ENCODE measurements at regions not wholly inside any gene's neighbourhood (a gene's known extent, or its start where the extent isn't known, plus 50 kb on each side); places are given as distances from the start of the nearest gene placed in this dataset.

GRCh38 chr6:168221497-168222079 is 98.0 kb downstream of the DACT2 start:
- peaks cover 11% of the 10 kb centered on the region for H3K27me3 Mint-ChIP-seq
- no peaks in the 10 kb centered on the region for H3K9me3 Mint-ChIP-seq
- no peak overlapping the region for H3K27ac Mint-ChIP-seq
- H3K4me1 Mint-ChIP-seq = no peaks in the 10 kb centered on the region
- ATAC-seq (replicated peaks) = no peak
- H3K36me3 Mint-ChIP-seq (ENCODE audit: low read depth) = no peaks in the 10 kb centered on the region
- H3K4me3 Mint-ChIP-seq = no peak overlapping the region

GRCh38 chr6:168221000-168221399 is 98.6 kb downstream of the DACT2 start:
- no peaks in the 10 kb centered on the region for H3K36me3 Mint-ChIP-seq (ENCODE audit: low read depth)
- H3K27ac Mint-ChIP-seq = no peak overlapping the region
- ATAC-seq (replicated peaks) = no peak
- H3K4me3 Mint-ChIP-seq = no peak overlapping the region
- no peaks in the 10 kb centered on the region for H3K9me3 Mint-ChIP-seq
- peaks cover 8% of the 10 kb centered on the region for H3K27me3 Mint-ChIP-seq
- no peaks in the 10 kb centered on the region for H3K4me1 Mint-ChIP-seq

- Mint-ChIP-seq H3K4me3 (no peak overlapping the region), H3K4me1 (no peaks in the 10 kb centered on the region), H3K27me3 (peaks cover 5% of the 10 kb centered on the region)
Measured at GRCh38 chr6:168219804-168220203, 99.8 kb downstream of the DACT2 start.

DNA sequence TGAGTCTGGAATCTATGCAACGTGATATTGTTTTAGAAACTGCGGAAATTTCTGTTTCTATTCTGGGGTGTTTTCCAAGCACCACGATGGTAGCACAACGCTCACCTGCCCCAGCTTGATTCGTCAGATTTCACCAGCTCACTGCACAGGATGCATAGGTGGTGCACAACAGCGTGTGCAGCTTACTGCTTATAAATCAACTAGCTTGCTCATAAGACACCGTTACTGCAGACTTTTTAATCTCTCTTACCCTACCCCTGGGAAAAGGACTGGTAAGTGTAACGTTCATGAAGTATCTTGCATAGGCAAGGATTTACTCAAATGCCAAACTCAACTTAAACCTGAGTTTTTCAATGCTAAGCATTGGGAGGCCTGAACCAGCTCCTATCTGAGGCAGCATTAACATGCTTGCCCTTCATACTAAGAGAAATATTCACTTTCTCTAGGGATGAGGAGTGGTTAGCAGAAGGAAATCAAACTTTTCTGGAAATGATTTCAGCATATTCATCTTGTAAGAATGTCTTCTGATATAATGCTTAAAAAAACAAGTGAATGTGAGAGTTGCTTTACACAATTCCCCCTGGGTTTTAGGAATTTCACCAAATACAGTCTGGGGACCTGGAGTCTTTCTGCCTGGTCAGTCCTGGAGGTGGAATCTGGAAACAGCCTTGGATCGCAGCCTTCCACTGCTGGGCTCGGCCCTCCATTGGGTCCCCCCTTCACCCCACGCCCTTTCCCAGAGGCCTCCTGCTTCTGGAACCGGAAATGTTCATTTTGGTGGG is 100.6 kb downstream of the DACT2 start:
- Mint-ChIP-seq H3K4me1 (no peaks in the 10 kb centered on the region), H3K9me3 (no peaks in the 10 kb centered on the region), H3K4me3 (no peak overlapping the region), H3K27me3 (peaks cover 5% of the 10 kb centered on the region), H3K27ac (no peak overlapping the region), H3K36me3 (ENCODE audit: low read depth) (no peaks in the 10 kb centered on the region)
- no peak for ATAC-seq (replicated peaks)

More at GRCh38 chr6:168219804-168220203, 99.8 kb downstream of the DACT2 start:
- Mint-ChIP-seq H3K27ac (no peak overlapping the region), H3K9me3 (no peaks in the 10 kb centered on the region), H3K36me3 (ENCODE audit: low read depth) (no peaks in the 10 kb centered on the region)
- no peak for ATAC-seq (replicated peaks)

GRCh38 chr6:168217880-168218537 is 101.6 kb downstream of the DACT2 start:
- Mint-ChIP-seq H3K27ac (no peak overlapping the region), H3K27me3 (no peaks in the 10 kb centered on the region)

GRCh38 chr6:168217216-168217879 is 102.2 kb downstream of the DACT2 start:
- ATAC-seq (replicated peaks) = no peak
- no peaks in the 10 kb centered on the region for H3K27me3 Mint-ChIP-seq
- H3K27ac Mint-ChIP-seq = no peak overlapping the region

More at GRCh38 chr6:168217880-168218537, 101.6 kb downstream of the DACT2 start:
- H3K9me3 Mint-ChIP-seq = no peaks in the 10 kb centered on the region
- H3K4me1 Mint-ChIP-seq = no peaks in the 10 kb centered on the region
- ATAC-seq (replicated peaks) = no peak
- no peak overlapping the region for H3K4me3 Mint-ChIP-seq
- no peaks in the 10 kb centered on the region for H3K36me3 Mint-ChIP-seq (ENCODE audit: low read depth)

DNA sequence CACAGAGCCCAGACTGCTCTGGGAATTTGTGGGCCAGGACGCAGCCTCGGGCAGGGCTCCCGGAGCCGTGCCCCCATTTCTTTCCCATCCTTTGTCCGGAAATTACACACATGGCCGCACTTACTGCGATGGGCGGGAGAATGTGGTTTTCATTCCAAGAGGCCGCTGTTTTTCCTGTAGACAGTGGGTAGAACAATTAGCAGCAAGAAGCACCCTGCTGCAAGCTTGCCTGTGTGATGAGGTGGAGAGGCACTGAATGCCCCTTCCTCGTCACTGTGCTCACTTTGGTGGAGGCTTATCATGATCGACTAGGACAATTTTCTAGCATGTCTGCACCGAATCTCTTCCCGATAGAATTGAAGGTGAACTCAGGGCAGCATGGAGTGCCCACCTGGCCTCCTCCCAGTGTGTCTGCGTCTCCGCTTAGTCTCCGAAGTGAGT is 102.8 kb downstream of the DACT2 start:
- no peaks in the 10 kb centered on the region for H3K9me3 Mint-ChIP-seq
- ATAC-seq (replicated peaks) = no peak
- no peaks in the 10 kb centered on the region for H3K36me3 Mint-ChIP-seq (ENCODE audit: low read depth)
- peaks cover 4% of the 10 kb centered on the region for H3K27me3 Mint-ChIP-seq
- no peaks in the 10 kb centered on the region for H3K4me1 Mint-ChIP-seq
- no peak overlapping the region for H3K27ac Mint-ChIP-seq
- H3K4me3 Mint-ChIP-seq = no peak overlapping the region

More at GRCh38 chr6:168217216-168217879, 102.2 kb downstream of the DACT2 start:
- Mint-ChIP-seq H3K4me1 (no peaks in the 10 kb centered on the region), H3K9me3 (no peaks in the 10 kb centered on the region), H3K4me3 (no peak overlapping the region), H3K36me3 (ENCODE audit: low read depth) (no peaks in the 10 kb centered on the region)

GRCh38 chr6:168216117-168216516 is 103.5 kb downstream of the DACT2 start:
- no peaks in the 10 kb centered on the region for H3K4me1 Mint-ChIP-seq
- H3K9me3 Mint-ChIP-seq = no peaks in the 10 kb centered on the region
- peaks cover 4% of the 10 kb centered on the region for H3K27me3 Mint-ChIP-seq
- no peak overlapping the region for H3K27ac Mint-ChIP-seq
- H3K36me3 Mint-ChIP-seq (ENCODE audit: low read depth) = no peaks in the 10 kb centered on the region
- no peak for ATAC-seq (replicated peaks)
- no peak overlapping the region for H3K4me3 Mint-ChIP-seq

- ATAC-seq (replicated peaks) = no peak
- Mint-ChIP-seq H3K9me3 (no peaks in the 10 kb centered on the region), H3K27me3 (peaks cover 4% of the 10 kb centered on the region), H3K4me3 (no peak overlapping the region), H3K36me3 (ENCODE audit: low read depth) (no peaks in the 10 kb centered on the region), H3K4me1 (no peaks in the 10 kb centered on the region), H3K27ac (no peak overlapping the region)
Measured at GRCh38 chr6:168215121-168215808, 104.3 kb downstream of the DACT2 start.

DNA sequence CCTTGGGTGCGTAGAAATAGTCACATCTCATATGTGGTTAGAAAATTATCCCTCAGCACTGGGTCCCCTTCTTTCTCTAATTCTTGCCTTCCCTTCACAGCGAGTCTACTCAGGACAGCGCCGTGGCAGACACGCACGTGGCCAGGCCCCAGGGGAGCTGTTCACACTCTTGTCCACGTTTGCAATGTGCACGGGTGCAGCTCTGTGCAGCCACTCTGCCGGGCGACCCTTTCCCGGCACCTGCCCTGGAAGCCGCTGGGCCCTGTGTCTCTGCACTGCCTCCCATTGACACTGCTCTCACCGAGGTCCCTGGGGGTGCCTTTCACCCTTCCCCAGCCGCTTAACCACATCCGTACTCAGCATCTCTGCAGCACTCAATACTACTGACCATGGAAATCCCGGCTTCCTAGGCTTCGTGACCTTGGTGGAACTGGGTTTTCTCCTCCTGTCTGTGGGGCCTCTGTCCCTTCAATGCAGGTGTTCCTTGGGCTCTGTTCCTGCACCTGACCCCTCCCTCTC is 104.9 kb downstream of the DACT2 start:
- no peak for ATAC-seq (replicated peaks)
- Mint-ChIP-seq H3K4me3 (no peak overlapping the region), H3K36me3 (ENCODE audit: low read depth) (no peaks in the 10 kb centered on the region), H3K4me1 (no peaks in the 10 kb centered on the region), H3K27me3 (peaks cover 9% of the 10 kb centered on the region), H3K9me3 (no peaks in the 10 kb centered on the region), H3K27ac (no peak overlapping the region)

- no peaks in the 10 kb centered on the region for H3K4me1 Mint-ChIP-seq
- ATAC-seq (replicated peaks) = no peak
- H3K4me3 Mint-ChIP-seq = no peak overlapping the region
- no peak overlapping the region for H3K27ac Mint-ChIP-seq
- peaks cover 9% of the 10 kb centered on the region for H3K27me3 Mint-ChIP-seq
- H3K36me3 Mint-ChIP-seq (ENCODE audit: low read depth) = no peaks in the 10 kb centered on the region
- H3K9me3 Mint-ChIP-seq = no peaks in the 10 kb centered on the region
Measured at GRCh38 chr6:168213121-168213524, 106.5 kb downstream of the DACT2 start.

DNA sequence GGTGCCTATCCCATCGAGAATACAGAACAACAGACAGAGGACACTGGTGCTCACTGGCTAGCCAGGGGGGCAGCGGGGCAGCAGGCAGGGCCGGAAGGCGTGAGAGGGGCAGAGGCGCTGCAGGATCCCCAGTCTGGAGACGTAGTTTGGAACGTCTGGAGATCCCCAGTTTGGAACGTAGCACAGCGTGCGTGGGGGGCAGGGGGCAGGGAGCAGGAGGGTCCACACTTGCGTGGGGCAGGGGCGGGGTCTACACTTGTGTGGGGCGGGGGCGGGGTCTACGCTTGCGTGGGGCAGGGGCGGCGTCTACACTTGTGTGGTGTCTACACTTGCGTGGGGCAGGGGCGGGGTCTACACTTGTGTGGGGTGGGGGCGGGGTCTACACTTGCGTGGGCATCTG is 107.2 kb downstream of the DACT2 start:
- H3K9me3 Mint-ChIP-seq = no peaks in the 10 kb centered on the region
- no peak overlapping the region for H3K4me3 Mint-ChIP-seq
- no peak for ATAC-seq (replicated peaks)
- H3K36me3 Mint-ChIP-seq (ENCODE audit: low read depth) = no peaks in the 10 kb centered on the region
- peaks cover 9% of the 10 kb centered on the region for H3K27me3 Mint-ChIP-seq
- H3K4me1 Mint-ChIP-seq = no peaks in the 10 kb centered on the region
- no peak overlapping the region for H3K27ac Mint-ChIP-seq

- Mint-ChIP-seq H3K27ac (no peak overlapping the region), H3K27me3 (peaks cover 9% of the 10 kb centered on the region)
- ATAC-seq (replicated peaks) = no peak
Measured at GRCh38 chr6:168211681-168212080, 107.9 kb downstream of the DACT2 start.

More at GRCh38 chr6:168211681-168212080, 107.9 kb downstream of the DACT2 start:
- H3K4me1 Mint-ChIP-seq = no peaks in the 10 kb centered on the region
- no peaks in the 10 kb centered on the region for H3K36me3 Mint-ChIP-seq (ENCODE audit: low read depth)
- H3K4me3 Mint-ChIP-seq = no peak overlapping the region
- no peaks in the 10 kb centered on the region for H3K9me3 Mint-ChIP-seq
